ENCODE measurements at regions not wholly inside any gene's neighbourhood (a gene's known extent, or its start where the extent isn't known, plus 50 kb on each side); places are given as distances from the start of the nearest gene placed in this dataset.

DNA sequence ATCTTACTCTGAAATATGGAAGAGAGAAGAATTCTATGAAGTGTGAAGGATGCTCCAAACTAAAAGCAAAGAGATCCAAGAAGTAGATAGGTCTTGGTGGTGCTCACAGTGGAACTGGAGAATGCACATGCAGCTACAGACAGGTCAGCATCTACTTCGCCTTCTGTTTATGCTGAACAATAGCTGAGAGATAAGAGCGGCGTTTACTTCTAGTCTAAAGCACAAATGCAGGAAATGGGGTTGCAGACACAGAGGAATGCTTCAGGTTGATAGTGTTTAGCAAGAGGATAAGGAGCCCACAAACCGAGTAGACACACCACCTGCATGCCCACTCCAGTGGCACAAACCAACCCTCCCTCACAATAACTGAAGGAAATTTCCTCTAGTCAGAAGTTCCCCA is 180.0 kb upstream of the RGMB start:
- TF ChIP-seq PPARA (CRISPR knock-in tag; IDR thresholded peaks at IDR 0.05; ENCODE audit: borderline replicate concordance) (no peak), ESRRG (CRISPR knock-in tag; IDR thresholded peaks at IDR 0.05) (no peak), ZNF8 (CRISPR knock-in tag; IDR thresholded peaks at IDR 0.05) (no peak), SNAI2 (CRISPR knock-in tag; IDR thresholded peaks at IDR 0.05) (no peak), ARNTL (CRISPR knock-in tag; IDR thresholded peaks at IDR 0.05; ENCODE audit: borderline replicate concordance, low read depth) (no peak), ZFP3 (CRISPR knock-in tag; IDR thresholded peaks at IDR 0.05) (no peak)
- TF ChIP-seq, protein P1, sequence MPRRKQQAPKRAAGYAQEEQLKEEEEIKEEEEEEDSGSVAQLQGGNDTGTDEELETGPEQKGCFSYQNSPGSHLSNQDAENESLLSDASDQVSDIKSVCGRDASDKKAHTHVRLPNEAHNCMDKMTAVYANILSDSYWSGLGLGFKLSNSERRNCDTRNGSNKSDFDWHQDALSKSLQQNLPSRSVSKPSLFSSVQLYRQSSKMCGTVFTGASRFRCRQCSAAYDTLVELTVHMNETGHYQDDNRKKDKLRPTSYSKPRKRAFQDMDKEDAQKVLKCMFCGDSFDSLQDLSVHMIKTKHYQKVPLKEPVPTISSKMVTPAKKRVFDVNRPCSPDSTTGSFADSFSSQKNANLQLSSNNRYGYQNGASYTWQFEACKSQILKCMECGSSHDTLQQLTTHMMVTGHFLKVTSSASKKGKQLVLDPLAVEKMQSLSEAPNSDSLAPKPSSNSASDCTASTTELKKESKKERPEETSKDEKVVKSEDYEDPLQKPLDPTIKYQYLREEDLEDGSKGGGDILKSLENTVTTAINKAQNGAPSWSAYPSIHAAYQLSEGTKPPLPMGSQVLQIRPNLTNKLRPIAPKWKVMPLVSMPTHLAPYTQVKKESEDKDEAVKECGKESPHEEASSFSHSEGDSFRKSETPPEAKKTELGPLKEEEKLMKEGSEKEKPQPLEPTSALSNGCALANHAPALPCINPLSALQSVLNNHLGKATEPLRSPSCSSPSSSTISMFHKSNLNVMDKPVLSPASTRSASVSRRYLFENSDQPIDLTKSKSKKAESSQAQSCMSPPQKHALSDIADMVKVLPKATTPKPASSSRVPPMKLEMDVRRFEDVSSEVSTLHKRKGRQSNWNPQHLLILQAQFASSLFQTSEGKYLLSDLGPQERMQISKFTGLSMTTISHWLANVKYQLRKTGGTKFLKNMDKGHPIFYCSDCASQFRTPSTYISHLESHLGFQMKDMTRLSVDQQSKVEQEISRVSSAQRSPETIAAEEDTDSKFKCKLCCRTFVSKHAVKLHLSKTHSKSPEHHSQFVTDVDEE (CRISPR knock-in tag; IDR thresholded peaks at IDR 0.05): no peak
